ENCODE measurements at regions not wholly inside any gene's neighbourhood (a gene's known extent, or its start where the extent isn't known, plus 50 kb on each side); places are given as distances from the start of the nearest gene placed in this dataset.

- POLR2A ChIA-PET: no interaction called here
- H3K27me3 ChIP-seq (ENCODE audit: insufficient read depth, low read length): no peaks in the 10 kb centered on the region
- H3K4me1 ChIP-seq (ENCODE audit: control insufficient read depth in 1 of 2, insufficient read depth in 2 of 2, low read length in 2 of 2): no peaks in the 10 kb centered on the region
- no peaks in the 10 kb centered on the region for H3K79me2 ChIP-seq (ENCODE audit: insufficient read depth, low read length)
- DNase-seq (ENCODE audit: low read depth, low spot score): no peak
- no peak overlapping the region for H2AFZ ChIP-seq (ENCODE audit: low read depth, low read length, poor library complexity, severe bottlenecking)
- TF ChIP-seq JUND (IDR thresholded peaks at IDR 0.05) (no peak), CTCF (IDR thresholded peaks at IDR 0.05 in 2 of 3, conservative IDR thresholded peaks at IDR 0.05 in 1 of 3; ENCODE audit: borderline replicate concordance in 1 of 3, insufficient read depth in 1 of 3, low read depth in 2 of 3, low read length in 2 of 3) (no peak), ATF3 (IDR thresholded peaks at IDR 0.05) (no peak), TCF7L2 (IDR thresholded peaks at IDR 0.05; ENCODE audit: borderline replicate concordance, extremely low read depth, insufficient read depth, insufficient read length) (no peak), EZH2 (IDR thresholded peaks at IDR 0.05) (no peak), ZFX (IDR thresholded peaks at IDR 0.05) (no peak)
- H3K9me2 ChIP-seq (ENCODE audit: insufficient read depth): no peaks in the 10 kb centered on the region
- CTCF ChIA-PET: no interaction called here
- no peak overlapping the region for H3K9ac ChIP-seq (ENCODE audit: low read length)
- H3K36me3 ChIP-seq (ENCODE audit: control insufficient read depth in 1 of 2, insufficient read depth in 2 of 2, low read length in 2 of 2): no peaks in the 10 kb centered on the region
- peaks cover 0 to 5% of the 10 kb centered on the region in 2 experiments; a peak in 1 of 4 replicates for H3K9me3 ChIP-seq (ENCODE audit: control insufficient read depth in 1 of 2, insufficient read depth in 1 of 2, low read depth in 1 of 2, low read length in 2 of 2)
- H3K4me3 ChIP-seq (replicated peaks in 1 of 2; ENCODE audit: low read depth in 1 of 2, low read length in 2 of 2): no peak overlapping the region
- intact Hi-C loops (cut with micrococcal nuclease): no loop called here
- RAD21 ChIA-PET (ENCODE audit: low non-redundant PET in 1 of 2, low total read pairs in 2 of 2, uncharacterized antibody in 2 of 2, unreplicated experiment in 2 of 2): no interaction called here
- no peaks in the 10 kb centered on the region for H4K20me1 ChIP-seq (ENCODE audit: insufficient read depth)
- ATAC-seq: no peak
- no TSS peak for BruUV-seq (replicated peaks)
- H3K4me2 ChIP-seq (ENCODE audit: low read length): no peak overlapping the region
- no peak overlapping the region for H3K27ac ChIP-seq (ENCODE audit: low read depth, low read length)
Observed at GRCh38 chr12:67484791-67485480, 163.6 kb upstream of the DYRK2 start.

GRCh38 chr12:67486671-67487070, 161.9 kb upstream of the DYRK2 start:
- Histone ChIP-seq H3K9me3 (ENCODE audit: control insufficient read depth in 1 of 2, insufficient read depth in 1 of 2, low read depth in 1 of 2, low read length in 2 of 2) (peaks cover 0 to 5% of the 10 kb centered on the region in 2 experiments; a peak in 1 of 4 replicates), H3K9ac (ENCODE audit: low read length) (no peak overlapping the region), H3K27me3 (ENCODE audit: insufficient read depth, low read length) (no peaks in the 10 kb centered on the region), H2AFZ (ENCODE audit: low read depth, low read length, poor library complexity, severe bottlenecking) (no peak overlapping the region), H4K20me1 (ENCODE audit: insufficient read depth) (no peaks in the 10 kb centered on the region), H3K4me1 (ENCODE audit: control insufficient read depth in 1 of 2, insufficient read depth in 2 of 2, low read length in 2 of 2) (no peaks in the 10 kb centered on the region), H3K4me3 (replicated peaks in 1 of 2; ENCODE audit: low read depth in 1 of 2, low read length in 2 of 2) (no peak overlapping the region), H3K4me2 (ENCODE audit: low read length) (no peak overlapping the region), H3K27ac (ENCODE audit: low read depth, low read length) (no peak overlapping the region), H3K36me3 (ENCODE audit: control insufficient read depth in 1 of 2, insufficient read depth in 2 of 2, low read length in 2 of 2) (no peaks in the 10 kb centered on the region), H3K9me2 (ENCODE audit: insufficient read depth) (no peaks in the 10 kb centered on the region), H3K79me2 (ENCODE audit: insufficient read depth, low read length) (no peaks in the 10 kb centered on the region)
- RAD21 ChIA-PET (ENCODE audit: low non-redundant PET in 1 of 2, low total read pairs in 2 of 2, uncharacterized antibody in 2 of 2, unreplicated experiment in 2 of 2): no interaction called here
- CTCF ChIA-PET: no interaction called here
- no peak for DNase-seq (ENCODE audit: low read depth, low spot score)
- ATAC-seq: no peak
- POLR2A ChIA-PET: no interaction called here
- intact Hi-C loops (cut with micrococcal nuclease): no loop called here
- BruUV-seq (replicated peaks): no TSS peak
- TF ChIP-seq REST (IDR thresholded peaks at IDR 0.05; ENCODE audit: low read depth) (no peak), ATF3 (IDR thresholded peaks at IDR 0.05) (no peak), RAD21 (IDR thresholded peaks at IDR 0.05; ENCODE audit: low read depth) (no peak), FOSL1 (IDR thresholded peaks at IDR 0.05; ENCODE audit: low read depth) (no peak), POLR2AphosphoS5 (IDR thresholded peaks at IDR 0.05; ENCODE audit: low read depth, low read length) (no peak), EGR1 (IDR thresholded peaks at IDR 0.05; ENCODE audit: low read depth) (no peak), CEBPB (IDR thresholded peaks at IDR 0.05; ENCODE audit: low read depth) (no peak), SP1 (IDR thresholded peaks at IDR 0.05; ENCODE audit: low read depth) (no peak)
